CD8-positive, alpha-beta memory T cell (primary cell): ENCODE measurements at regions not wholly inside any gene's neighbourhood (a gene's known extent, or its start where the extent isn't known, plus 50 kb on each side); places are given as distances from the start of the nearest gene placed in this dataset.

Experiments
- CTCF ChIA-PET: fragments of 350-600 bp; sonication (Branson Sonifier 250); formaldehyde crosslinking; loops from one replicate; lab custom pipeline; 2021; ENCODE audit warnings: antibody characterized with exemption; lab: Charles Lee
- POLR2A ChIA-PET: fragments of 350-600 bp; sonication (Branson Sonifier 250); formaldehyde crosslinking; loops from one replicate; lab custom pipeline; 2021; ENCODE audit warnings: antibody characterized with exemption; lab: Charles Lee
- DNase-seq, 5 donors: peaks; one replicate each; pipeline versions ENCODE4 v3.0.0 to v3.0.0-alpha.2; 2020 to 2022; ENCODE audit warnings: mixed read lengths in 1 of 5
- H3K27ac ChIP-seq: one replicate; pipeline ENCODE4 v1.7.0; 2013; ENCODE audit warnings: low read depth, mild to moderate bottlenecking, low read length, moderate library complexity
- H3K27me3 ChIP-seq: 2 replicates; pipeline ENCODE4 v1.7.0; 2013; ENCODE audit warnings: low read length, mild to moderate bottlenecking; ENCODE audit not compliant: insufficient read depth, poor library complexity, severe bottlenecking
- H3K36me3 ChIP-seq: 2 replicates; pipeline ENCODE4 v1.7.0; 2013; ENCODE audit warnings: mild to moderate bottlenecking, low read length, moderate library complexity; ENCODE audit not compliant: insufficient read depth
- H3K4me1 ChIP-seq: 2 replicates; pipeline ENCODE4 v1.7.0; 2013; ENCODE audit warnings: mild to moderate bottlenecking, low read length, moderate library complexity; ENCODE audit not compliant: insufficient read depth
- H3K4me3 ChIP-seq: 2 replicates; pipeline ENCODE4 v1.7.0; 2013; ENCODE audit warnings: mild to moderate bottlenecking, low read length
- H3K9me3 ChIP-seq: 2 replicates; pipeline ENCODE4 v1.7.0; 2013; ENCODE audit warnings: mild to moderate bottlenecking, low read length
- H3K27ac Mint-ChIP-seq, 8 donors: one replicate each; pipeline ENCODE4 v1.8.0; 2020 to 2021; ENCODE audit warnings: mixed read lengths in 8 of 8, mild to moderate bottlenecking in 6 of 8, inconsistent platforms in 3 of 8, moderate library complexity in 3 of 8
- H3K27me3 Mint-ChIP-seq, 2 donors: one replicate each; pipeline ENCODE4 v1.8.0; 2020 to 2021; ENCODE audit warnings: mixed read lengths in 2 of 2, mild to moderate bottlenecking in 1 of 2, moderate library complexity in 1 of 2
- H3K36me3 Mint-ChIP-seq, 3 donors: one replicate each; pipeline ENCODE4 v1.8.0; 2020 to 2021; ENCODE audit warnings: mixed read lengths in 3 of 3, inconsistent platforms in 1 of 3, mild to moderate bottlenecking in 1 of 3
- H3K4me1 Mint-ChIP-seq, 3 donors: one replicate each; pipeline ENCODE4 v1.8.0; 2020 to 2021; ENCODE audit warnings: mixed read lengths in 3 of 3, inconsistent platforms in 1 of 3, mild to moderate bottlenecking in 1 of 3
- H3K4me3 Mint-ChIP-seq, 7 donors: one replicate each; pipeline ENCODE4 v1.8.0; 2020 to 2021; ENCODE audit warnings: mixed read lengths in 7 of 7, mild to moderate bottlenecking in 6 of 7, moderate library complexity in 4 of 7, inconsistent platforms in 2 of 7
- H3K9me3 Mint-ChIP-seq, 5 donors: one replicate each; pipeline ENCODE4 v1.8.0; 2020 to 2022; ENCODE audit warnings: mixed read lengths in 5 of 5, mild to moderate bottlenecking in 3 of 5, moderate library complexity in 2 of 5, inconsistent platforms in 1 of 5

GRCh38 chr20:12394786-12395185 is 477.1 kb downstream of the BTBD3 start:
- H3K27ac ChIP-seq: no peak overlapping the region
- ChIA-PET CTCF (no interaction called here), POLR2A (no interaction called here)
- H3K27me3 ChIP-seq: no peaks in the 10 kb centered on the region
- no peaks in the 10 kb centered on the region for H3K27me3 Mint-ChIP-seq
- no peaks in the 10 kb centered on the region for H3K4me1 Mint-ChIP-seq
- no peaks in the 10 kb centered on the region for H3K36me3 Mint-ChIP-seq
- peaks cover 7% of the 10 kb centered on the region for H3K9me3 ChIP-seq
- H3K4me1 ChIP-seq: no peaks in the 10 kb centered on the region
- H3K9me3 Mint-ChIP-seq: peaks cover 4 to 22% (median 10%) of the 10 kb centered on the region in 5 donors
- no peak overlapping the region for H3K4me3 ChIP-seq
- no peak overlapping the region for H3K27ac Mint-ChIP-seq
- no peak overlapping the region for H3K4me3 Mint-ChIP-seq
- no peak for DNase-seq
- H3K36me3 ChIP-seq: no peaks in the 10 kb centered on the region

GRCh38 chr20:12395353-12395752 is 477.7 kb downstream of the BTBD3 start:
- no peaks in the 10 kb centered on the region for H3K27me3 Mint-ChIP-seq
- peaks cover 7% of the 10 kb centered on the region for H3K9me3 ChIP-seq

GRCh38 chr20:12395760-12396159 is 478.1 kb downstream of the BTBD3 start:
- Histone ChIP-seq H3K27me3 (no peaks in the 10 kb centered on the region), H3K27ac (no peak overlapping the region), H3K4me1 (no peaks in the 10 kb centered on the region), H3K9me3 (peaks cover 7% of the 10 kb centered on the region), H3K36me3 (no peaks in the 10 kb centered on the region), H3K4me3 (no peak overlapping the region)
- ChIA-PET POLR2A (no interaction called here), CTCF (interaction anchor here (1.7 kb wide), 1 partner anchor 16 kb away, joined by 5 read pairs; no protein-coding TSS in a partner anchor)
- Mint-ChIP-seq H3K36me3 (no peaks in the 10 kb centered on the region), H3K4me3 (no peak overlapping the region), H3K27me3 (no peaks in the 10 kb centered on the region), H3K9me3 (peaks cover 4 to 20% (median 8%) of the 10 kb centered on the region in 5 donors), H3K4me1 (no peaks in the 10 kb centered on the region), H3K27ac (no peak overlapping the region)
- no peak for DNase-seq

More at GRCh38 chr20:12395353-12395752, 477.7 kb downstream of the BTBD3 start:
- DNase-seq: no peak
- no peaks in the 10 kb centered on the region for H3K27me3 ChIP-seq
- Mint-ChIP-seq H3K27ac (no peak overlapping the region), H3K9me3 (peaks cover 4 to 21% (median 8%) of the 10 kb centered on the region in 5 donors), H3K36me3 (no peaks in the 10 kb centered on the region), H3K4me1 (no peaks in the 10 kb centered on the region), H3K4me3 (no peak overlapping the region)
- CTCF ChIA-PET: no interaction called here
- POLR2A ChIA-PET: no interaction called here
- no peak overlapping the region for H3K27ac ChIP-seq
- no peak overlapping the region for H3K4me3 ChIP-seq
- H3K4me1 ChIP-seq: no peaks in the 10 kb centered on the region
- H3K36me3 ChIP-seq: no peaks in the 10 kb centered on the region

GRCh38 chr20:12399110-12399836 is 481.6 kb downstream of the BTBD3 start:
- Histone ChIP-seq H3K36me3 (no peaks in the 10 kb centered on the region), H3K4me3 (no peak overlapping the region), H3K27ac (no peak overlapping the region), H3K9me3 (peaks cover 7% of the 10 kb centered on the region), H3K4me1 (no peaks in the 10 kb centered on the region), H3K27me3 (no peaks in the 10 kb centered on the region)
- CTCF ChIA-PET: no interaction called here
- Mint-ChIP-seq H3K27ac (no peak overlapping the region), H3K4me1 (no peaks in the 10 kb centered on the region), H3K27me3 (no peaks in the 10 kb centered on the region), H3K4me3 (no peak overlapping the region), H3K9me3 (peaks cover 7 to 19% (median 9%) of the 10 kb centered on the region in 5 donors), H3K36me3 (no peaks in the 10 kb centered on the region)
- DNase-seq: no peak
- POLR2A ChIA-PET: no interaction called here

- H3K27me3 Mint-ChIP-seq: no peaks in the 10 kb centered on the region
- Histone ChIP-seq H3K27me3 (no peaks in the 10 kb centered on the region), H3K4me1 (no peaks in the 10 kb centered on the region), H3K4me3 (no peak overlapping the region), H3K27ac (no peak overlapping the region), H3K36me3 (no peaks in the 10 kb centered on the region), H3K9me3 (no peaks in the 10 kb centered on the region)
- peaks cover 12 to 42% (median 28%) of the 10 kb centered on the region in 5 donors for H3K9me3 Mint-ChIP-seq
- DNase-seq: no peak
- CTCF ChIA-PET: no interaction called here
- POLR2A ChIA-PET: no interaction called here
- no peaks in the 10 kb centered on the region for H3K4me1 Mint-ChIP-seq
- no peak overlapping the region for H3K27ac Mint-ChIP-seq
- no peak overlapping the region for H3K4me3 Mint-ChIP-seq
- H3K36me3 Mint-ChIP-seq: no peaks in the 10 kb centered on the region
These were observed 487.2 kb downstream of the BTBD3 start for GRCh38 chr20:12404941-12405340.

- H3K9me3 Mint-ChIP-seq: peaks cover 19 to 42% (median 26%) of the 10 kb centered on the region in 5 donors
- no peaks in the 10 kb centered on the region for H3K4me1 Mint-ChIP-seq
- H3K27me3 Mint-ChIP-seq: no peaks in the 10 kb centered on the region
- no peak overlapping the region for H3K4me3 Mint-ChIP-seq
- H3K27me3 ChIP-seq: no peaks in the 10 kb centered on the region
- ChIA-PET CTCF (no interaction called here), POLR2A (no interaction called here)
- no peaks in the 10 kb centered on the region for H3K4me1 ChIP-seq
- no peak overlapping the region for H3K27ac ChIP-seq
- no peak overlapping the region for H3K27ac Mint-ChIP-seq
- no peaks in the 10 kb centered on the region for H3K9me3 ChIP-seq
- H3K36me3 Mint-ChIP-seq: no peaks in the 10 kb centered on the region
- no peak overlapping the region for H3K4me3 ChIP-seq
- no peak for DNase-seq
- H3K36me3 ChIP-seq: no peaks in the 10 kb centered on the region
These were observed 489.3 kb downstream of the BTBD3 start for GRCh38 chr20:12406978-12407377.

- no peak for DNase-seq
- POLR2A ChIA-PET: no interaction called here
- Histone ChIP-seq H3K36me3 (no peaks in the 10 kb centered on the region), H3K27ac (no peak overlapping the region), H3K9me3 (no peaks in the 10 kb centered on the region), H3K4me3 (no peak overlapping the region), H3K27me3 (no peaks in the 10 kb centered on the region), H3K4me1 (no peaks in the 10 kb centered on the region)
- Mint-ChIP-seq H3K27ac (no peak overlapping the region), H3K27me3 (no peaks in the 10 kb centered on the region), H3K4me1 (no peaks in the 10 kb centered on the region), H3K36me3 (no peaks in the 10 kb centered on the region), H3K4me3 (no peak overlapping the region), H3K9me3 (peaks cover 14 to 44% (median 38%) of the 10 kb centered on the region in 5 donors)
- CTCF ChIA-PET: no interaction called here
These were observed 491.8 kb downstream of the BTBD3 start for GRCh38 chr20:12409501-12409900.

- CTCF ChIA-PET: interaction anchor here (1.6 kb wide), 1 partner anchor 14 kb away, joined by 5 read pairs; no protein-coding TSS in a partner anchor
- H3K36me3 Mint-ChIP-seq: no peaks in the 10 kb centered on the region
These were observed 493.1 kb downstream of the BTBD3 start for GRCh38 chr20:12410783-12411182.

More at GRCh38 chr20:12410783-12411182, 493.1 kb downstream of the BTBD3 start:
- no peaks in the 10 kb centered on the region for H3K4me1 ChIP-seq
- no peaks in the 10 kb centered on the region for H3K27me3 ChIP-seq
- H3K4me1 Mint-ChIP-seq: no peaks in the 10 kb centered on the region
- no peaks in the 10 kb centered on the region for H3K36me3 ChIP-seq
- no peak overlapping the region for H3K4me3 ChIP-seq
- H3K4me3 Mint-ChIP-seq: no peak overlapping the region
- no peaks in the 10 kb centered on the region for H3K9me3 ChIP-seq
- peaks cover 16 to 42% (median 37%) of the 10 kb centered on the region in 5 donors for H3K9me3 Mint-ChIP-seq
- POLR2A ChIA-PET: no interaction called here
- no peaks in the 10 kb centered on the region for H3K27me3 Mint-ChIP-seq
- no peak overlapping the region for H3K27ac ChIP-seq
- H3K27ac Mint-ChIP-seq: no peak overlapping the region
- DNase-seq: no peak
